ENCODE measurements at regions not wholly inside any gene's neighbourhood (a gene's known extent, or its start where the extent isn't known, plus 50 kb on each side); places are given as distances from the start of the nearest gene placed in this dataset.
"Not testable (repeated sequence)": the region's sequence is repeated elsewhere in the genome, so short reads cannot be mapped to it uniquely, and the experiment has no call there.

- no peak for DNase-seq (ENCODE audit: low spot score)
Measured at GRCh38 chr19:27709496-27709895, 1503.5 kb downstream of the UQCRFS1 start.

- DNase-seq (ENCODE audit: low spot score), result not testable (repeated sequence)
Measured at GRCh38 chr19:27708986-27709385, 1504.0 kb downstream of the UQCRFS1 start.

- not testable (repeated sequence) for DNase-seq (ENCODE audit: low spot score)
Measured at GRCh38 chr19:27707026-27707425, 1505.9 kb downstream of the UQCRFS1 start.

GRCh38 chr19:27705896-27706295, 1507.1 kb downstream of the UQCRFS1 start:
- DNase-seq (ENCODE audit: low spot score), result no peak

- DNase-seq (ENCODE audit: low spot score), result no peak
Measured at GRCh38 chr19:27694361-27695055, 1518.4 kb downstream of the UQCRFS1 start.

GRCh38 chr19:27691991-27692390, 1521.0 kb downstream of the UQCRFS1 start:
- DNase-seq (ENCODE audit: low spot score), result no peak

- no peak for DNase-seq (ENCODE audit: low spot score)
Measured at GRCh38 chr19:27689734-27690241, 1523.2 kb downstream of the UQCRFS1 start.

GRCh38 chr19:27684293-27684692, 1528.7 kb downstream of the UQCRFS1 start:
- no peak for DNase-seq (ENCODE audit: low spot score)

- DNase-seq (ENCODE audit: low spot score), result no peak
Measured at GRCh38 chr19:27681972-27682371, 1531.0 kb downstream of the UQCRFS1 start.

- DNase-seq (ENCODE audit: low spot score), result no peak
Measured at GRCh38 chr19:27679905-27680304, 1533.0 kb downstream of the UQCRFS1 start.

- no peak for DNase-seq (ENCODE audit: low spot score)
Measured at GRCh38 chr19:27679399-27679798, 1533.6 kb downstream of the UQCRFS1 start.

GRCh38 chr19:27676877-27677276, 1536.1 kb downstream of the UQCRFS1 start:
- no peak for DNase-seq (ENCODE audit: low spot score)

- no peak for DNase-seq (ENCODE audit: low spot score)
Measured at GRCh38 chr19:27676334-27676733, 1536.6 kb downstream of the UQCRFS1 start.

- DNase-seq (ENCODE audit: low spot score), result no peak
Measured at GRCh38 chr19:27675771-27676170, 1537.2 kb downstream of the UQCRFS1 start.

- no peak for DNase-seq (ENCODE audit: low spot score)
Measured at GRCh38 chr19:27674701-27675100, 1538.2 kb downstream of the UQCRFS1 start.

GRCh38 chr19:27673986-27674385, 1539.0 kb downstream of the UQCRFS1 start:
- no peak for DNase-seq (ENCODE audit: low spot score)

GRCh38 chr19:27672309-27673047, 1540.5 kb downstream of the UQCRFS1 start:
- DNase-seq (ENCODE audit: low spot score), result no peak

GRCh38 chr19:27671876-27672275, 1541.1 kb downstream of the UQCRFS1 start:
- DNase-seq (ENCODE audit: low spot score), result no peak

GRCh38 chr19:27660428-27660827, 1552.5 kb downstream of the UQCRFS1 start:
- no peak for DNase-seq (ENCODE audit: low spot score)

GRCh38 chr19:27657271-27658051, 1555.5 kb downstream of the UQCRFS1 start:
- no peak for DNase-seq (ENCODE audit: low spot score)

GRCh38 chr19:27654266-27654990, 1558.5 kb downstream of the UQCRFS1 start:
- DNase-seq (ENCODE audit: low spot score), result no peak

- DNase-seq (ENCODE audit: low spot score), result no peak
Measured at GRCh38 chr19:27652796-27653195, 1560.2 kb downstream of the UQCRFS1 start.

All from iPS-NIHi11 (cell line).